DND-41 (cell line): ENCODE measurements at regions not wholly inside any gene's neighbourhood (a gene's known extent, or its start where the extent isn't known, plus 50 kb on each side); places are given as distances from the start of the nearest gene placed in this dataset.

Source experiments
- CTCF ChIP-seq: IDR thresholded peaks from 2 replicates; pipeline ENCODE4 v1.5.1; 2012; ENCODE audit warnings: borderline replicate concordance, low read length, moderate library complexity, mild to moderate bottlenecking; ENCODE audit not compliant: poor library complexity, severe bottlenecking; ENCODE audit errors: extremely low read depth
- EZH2 ChIP-seq: IDR thresholded peaks from 3 replicates; pipeline ENCODE4 v1.6.1; 2012; ENCODE audit warnings: borderline replicate concordance, low read depth, mild to moderate bottlenecking, moderate library complexity, low read length, inconsistent platforms; ENCODE audit not compliant: severe bottlenecking

DNA sequence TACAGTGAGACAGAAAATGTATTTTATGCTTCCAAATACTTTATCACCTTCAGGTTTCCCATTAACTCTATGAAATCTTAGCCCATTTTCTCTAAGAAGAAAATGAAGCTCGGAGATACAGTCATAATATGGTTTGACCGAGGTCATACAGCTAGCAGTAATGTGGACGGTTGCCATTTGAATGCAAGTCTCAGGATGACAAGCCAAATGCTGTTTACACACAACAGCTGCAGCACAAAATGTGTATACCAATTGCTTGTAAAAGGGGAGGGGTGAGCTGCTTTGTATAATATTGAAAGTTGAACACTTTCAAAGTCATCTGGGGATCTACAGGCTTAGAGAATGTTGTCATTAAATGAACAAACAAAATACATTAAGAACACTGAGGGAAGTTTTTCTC, 93.8 kb upstream of the FSIP2 start:
- TF ChIP-seq CTCF (no peak), EZH2 (no peak)
